ENCODE measurements at regions not wholly inside any gene's neighbourhood (a gene's known extent, or its start where the extent isn't known, plus 50 kb on each side); places are given as distances from the start of the nearest gene placed in this dataset.
"Not testable (repeated sequence)": the region's sequence is repeated elsewhere in the genome, so short reads cannot be mapped to it uniquely, and the experiment has no call there.

DNA sequence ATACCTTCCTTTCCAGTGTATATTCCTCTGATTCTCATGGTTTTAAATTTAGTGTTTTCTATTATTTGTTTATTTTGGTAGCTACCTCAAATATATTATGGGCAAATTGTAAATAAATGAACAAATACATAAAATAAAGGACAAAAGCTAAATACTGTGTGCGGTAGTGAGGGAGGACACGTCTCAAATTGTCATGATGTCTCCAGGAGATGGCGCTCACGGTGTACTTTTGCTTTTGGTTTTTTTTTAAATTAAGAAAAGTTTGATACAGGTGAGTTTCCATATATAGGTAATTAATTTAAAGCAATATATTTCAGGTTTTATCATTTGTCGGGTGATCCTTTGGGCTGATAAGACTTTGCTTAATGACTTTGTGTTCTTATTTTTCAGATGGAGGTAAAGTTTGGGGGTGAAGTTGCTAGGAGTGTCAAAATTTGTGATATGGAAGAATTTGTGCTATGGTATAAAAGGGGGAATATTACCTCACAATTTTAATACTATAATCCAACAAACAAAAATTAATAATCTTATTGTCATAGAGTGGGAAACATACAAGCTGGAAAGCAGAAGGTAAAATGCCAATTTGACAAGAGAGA lies 68.4 kb upstream of the TMEM229A start:
- no peaks in the 10 kb centered on the region for H4K20me1 ChIP-seq (ENCODE audit: insufficient read depth, low read length)
- H3K27ac ChIP-seq (ENCODE audit: low read length), result no peak overlapping the region
- peak overlapping the region; percentile 13; the same call in 1 of the 2 replicates for H3K4me2 ChIP-seq (ENCODE audit: low read depth, low read length)
- no peaks in the 10 kb centered on the region for H3K9me3 ChIP-seq (replicated peaks; ENCODE audit: insufficient read depth, low read length)
- no peaks in the 10 kb centered on the region for H3K79me2 ChIP-seq (ENCODE audit: low read length)
- no peak overlapping the region for H3K4me3 ChIP-seq (ENCODE audit: low read length)
- no peaks in the 10 kb centered on the region for H3F3A ChIP-seq (ENCODE audit: insufficient read depth, low read length)
- no peaks in the 10 kb centered on the region for H3K4me1 ChIP-seq (ENCODE audit: low read length)
- no peaks in the 10 kb centered on the region for H3K36me3 ChIP-seq (replicated peaks; ENCODE audit: insufficient read depth, low read length)
- H3K9ac ChIP-seq (ENCODE audit: low read length), result no peak overlapping the region
- peak overlapping the region; percentile 28 for H2AFZ ChIP-seq (ENCODE audit: low read length)
- no peaks in the 10 kb centered on the region for H3K27me3 ChIP-seq (replicated peaks; ENCODE audit: insufficient read depth, low read length)
- no peaks in the 10 kb centered on the region for H3K9me2 ChIP-seq (replicated peaks; ENCODE audit: insufficient read depth, low read length)
- DNase-seq, result peak; percentile 56
- TF ChIP-seq EZH2 (optimal IDR thresholded peaks at IDR 0.05; ENCODE audit: low read depth, low read length) (no peak), EZH2phosphoT487 (IDR thresholded peaks at IDR 0.05; ENCODE audit: low read length) (no peak)
- TF ChIP-seq, protein P1, sequence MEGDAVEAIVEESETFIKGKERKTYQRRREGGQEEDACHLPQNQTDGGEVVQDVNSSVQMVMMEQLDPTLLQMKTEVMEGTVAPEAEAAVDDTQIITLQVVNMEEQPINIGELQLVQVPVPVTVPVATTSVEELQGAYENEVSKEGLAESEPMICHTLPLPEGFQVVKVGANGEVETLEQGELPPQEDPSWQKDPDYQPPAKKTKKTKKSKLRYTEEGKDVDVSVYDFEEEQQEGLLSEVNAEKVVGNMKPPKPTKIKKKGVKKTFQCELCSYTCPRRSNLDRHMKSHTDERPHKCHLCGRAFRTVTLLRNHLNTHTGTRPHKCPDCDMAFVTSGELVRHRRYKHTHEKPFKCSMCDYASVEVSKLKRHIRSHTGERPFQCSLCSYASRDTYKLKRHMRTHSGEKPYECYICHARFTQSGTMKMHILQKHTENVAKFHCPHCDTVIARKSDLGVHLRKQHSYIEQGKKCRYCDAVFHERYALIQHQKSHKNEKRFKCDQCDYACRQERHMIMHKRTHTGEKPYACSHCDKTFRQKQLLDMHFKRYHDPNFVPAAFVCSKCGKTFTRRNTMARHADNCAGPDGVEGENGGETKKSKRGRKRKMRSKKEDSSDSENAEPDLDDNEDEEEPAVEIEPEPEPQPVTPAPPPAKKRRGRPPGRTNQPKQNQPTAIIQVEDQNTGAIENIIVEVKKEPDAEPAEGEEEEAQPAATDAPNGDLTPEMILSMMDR (IDR thresholded peaks at IDR 0.05; ENCODE audit: low read length), result peak; percentile 82

DNA sequence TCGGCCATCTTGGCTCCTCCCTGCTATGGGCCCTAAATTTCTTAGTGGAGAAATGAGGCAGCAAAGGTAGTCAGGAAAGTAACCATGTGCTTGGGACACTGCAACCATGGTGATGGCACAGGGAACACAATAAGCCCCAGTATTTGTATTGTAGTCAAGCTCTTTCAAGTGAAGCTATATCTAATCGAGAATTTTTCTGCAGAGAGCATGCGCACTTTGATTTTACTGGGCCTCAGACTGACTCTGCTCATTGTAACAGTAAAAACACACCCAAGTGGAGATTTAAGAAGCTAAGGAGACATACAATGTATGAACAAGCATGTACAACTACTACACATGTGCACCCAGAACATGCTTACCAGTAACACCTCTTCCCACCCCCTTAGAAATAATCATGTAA lies 67.3 kb upstream of the TMEM229A start:
- Histone ChIP-seq H3F3A (ENCODE audit: insufficient read depth, low read length) (no peaks in the 10 kb centered on the region), H3K9ac (ENCODE audit: low read length) (no peak overlapping the region), H3K4me2 (ENCODE audit: low read depth, low read length) (no peak overlapping the region), H2AFZ (ENCODE audit: low read length) (0 out of 2 replicates have a peak overlapping the region, but pooled peaks have one; percentile 28), H3K27me3 (replicated peaks; ENCODE audit: insufficient read depth, low read length) (no peaks in the 10 kb centered on the region), H3K9me2 (replicated peaks; ENCODE audit: insufficient read depth, low read length) (no peaks in the 10 kb centered on the region), H3K27ac (ENCODE audit: low read length) (no peak overlapping the region), H4K20me1 (ENCODE audit: insufficient read depth, low read length) (no peaks in the 10 kb centered on the region), H3K9me3 (replicated peaks; ENCODE audit: insufficient read depth, low read length) (no peaks in the 10 kb centered on the region), H3K4me3 (ENCODE audit: low read length) (no peak overlapping the region), H3K36me3 (replicated peaks; ENCODE audit: insufficient read depth, low read length) (no peaks in the 10 kb centered on the region), H3K79me2 (ENCODE audit: low read length) (no peaks in the 10 kb centered on the region), H3K4me1 (ENCODE audit: low read length) (no peaks in the 10 kb centered on the region)
- DNase-seq, result no peak
- TF ChIP-seq, protein P1 (IDR thresholded peaks at IDR 0.05; ENCODE audit: low read length), result no peak
- no peak for TF ChIP-seq EZH2 (optimal IDR thresholded peaks at IDR 0.05; ENCODE audit: low read depth, low read length)
- no peak for TF ChIP-seq EZH2phosphoT487 (IDR thresholded peaks at IDR 0.05; ENCODE audit: low read length)

DNA sequence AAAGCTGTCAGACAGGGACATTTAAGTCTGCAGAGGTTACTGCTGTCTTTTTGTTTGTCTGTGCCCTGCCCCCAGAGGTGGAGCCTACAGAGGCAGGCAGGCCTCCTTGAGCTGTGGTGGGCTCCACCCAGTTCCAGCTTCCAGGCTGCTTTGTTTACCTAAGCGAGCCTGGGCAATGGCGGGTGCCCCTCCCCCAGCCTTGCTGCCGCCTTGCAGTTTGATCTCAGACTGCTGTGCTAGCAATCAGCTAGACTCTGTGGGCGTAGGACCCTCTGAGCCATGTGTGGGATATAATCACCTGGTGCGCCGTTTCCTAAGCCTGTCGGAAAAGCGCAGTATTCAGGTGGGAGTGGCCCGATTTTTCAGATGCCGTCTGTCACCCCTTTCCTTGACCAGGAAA lies 66.7 kb upstream of the TMEM229A start:
- H3K4me3 ChIP-seq (ENCODE audit: low read length); H3K27me3 ChIP-seq (replicated peaks; ENCODE audit: insufficient read depth, low read length); H3K9ac ChIP-seq (ENCODE audit: low read length); H3K4me1 ChIP-seq (ENCODE audit: low read length); H3K79me2 ChIP-seq (ENCODE audit: low read length); H4K20me1 ChIP-seq (ENCODE audit: insufficient read depth, low read length); H3K27ac ChIP-seq (ENCODE audit: low read length); H3K9me3 ChIP-seq (replicated peaks; ENCODE audit: insufficient read depth, low read length); H3K36me3 ChIP-seq (replicated peaks; ENCODE audit: insufficient read depth, low read length); H3K9me2 ChIP-seq (replicated peaks; ENCODE audit: insufficient read depth, low read length); H2AFZ ChIP-seq (ENCODE audit: low read length); H3K4me2 ChIP-seq (ENCODE audit: low read depth, low read length); H3F3A ChIP-seq (ENCODE audit: insufficient read depth, low read length); DNase-seq: not testable (repeated sequence)

DNA sequence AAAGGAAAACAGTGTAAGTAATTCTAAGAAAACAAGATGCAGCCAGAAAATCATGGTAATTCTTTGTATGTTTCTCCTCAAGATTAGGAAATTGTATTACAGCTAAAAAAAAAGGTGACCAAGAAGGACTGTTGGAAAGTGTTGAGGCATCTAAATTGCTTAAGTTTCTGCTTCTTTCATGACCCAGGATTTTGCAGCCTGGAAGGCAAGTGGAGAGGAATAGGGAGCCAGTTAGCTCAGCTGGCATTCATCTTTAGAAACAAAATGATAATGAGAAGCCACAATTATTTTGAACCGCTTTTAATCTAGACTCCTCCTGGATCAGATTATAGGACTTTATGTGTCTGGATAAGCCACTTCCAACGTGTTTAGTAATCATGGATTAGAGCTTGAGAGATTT lies 56.8 kb upstream of the TMEM229A start:
- H3K9me3 ChIP-seq (replicated peaks; ENCODE audit: insufficient read depth, low read length), result no peaks in the 10 kb centered on the region
- H3K4me2 ChIP-seq (ENCODE audit: low read depth, low read length), result no peak overlapping the region
- TF ChIP-seq EZH2 (optimal IDR thresholded peaks at IDR 0.05; ENCODE audit: low read depth, low read length), result no peak
- no peak overlapping the region for H2AFZ ChIP-seq (ENCODE audit: low read length)
- DNase-seq, result no peak
- no peaks in the 10 kb centered on the region for H3K27me3 ChIP-seq (replicated peaks; ENCODE audit: insufficient read depth, low read length)
- no peaks in the 10 kb centered on the region for H3K36me3 ChIP-seq (replicated peaks; ENCODE audit: insufficient read depth, low read length)
- no peak overlapping the region for H3K27ac ChIP-seq (ENCODE audit: low read length)
- H3K4me3 ChIP-seq (ENCODE audit: low read length), result no peak overlapping the region
- H3F3A ChIP-seq (ENCODE audit: insufficient read depth, low read length), result no peaks in the 10 kb centered on the region
- H3K79me2 ChIP-seq (ENCODE audit: low read length), result no peaks in the 10 kb centered on the region
- H3K4me1 ChIP-seq (ENCODE audit: low read length), result no peaks in the 10 kb centered on the region
- H4K20me1 ChIP-seq (ENCODE audit: insufficient read depth, low read length), result no peaks in the 10 kb centered on the region
- no peaks in the 10 kb centered on the region for H3K9me2 ChIP-seq (replicated peaks; ENCODE audit: insufficient read depth, low read length)
- H3K9ac ChIP-seq (ENCODE audit: low read length), result no peak overlapping the region

All from MM.1S (cell line).